Medulla oblongata (tissue), 1 donor: ENCODE measurements at regions not wholly inside any gene's neighbourhood (a gene's known extent, or its start where the extent isn't known, plus 50 kb on each side); places are given as distances from the start of the nearest gene placed in this dataset.

Source experiments
- DNase-seq: peaks from one replicate; pipeline ENCODE4 v3.0.0-alpha.2; 2015; ENCODE audit errors: extremely low spot score

GRCh38 chr3:31377045-31377642 lies 155.6 kb upstream of the STT3B start:
- DNase-seq: no peak

- DNase-seq: no peak
These were observed 154.5 kb upstream of the STT3B start for GRCh38 chr3:31378231-31378630.

- no peak for DNase-seq
These were observed 153.1 kb upstream of the STT3B start for GRCh38 chr3:31379598-31379997.

GRCh38 chr3:31382856-31383255 lies 149.9 kb upstream of the STT3B start:
- no peak for DNase-seq

- DNase-seq: no peak
These were observed 148.6 kb upstream of the STT3B start for GRCh38 chr3:31384117-31384516.

GRCh38 chr3:31389939-31390338 lies 142.8 kb upstream of the STT3B start:
- no peak for DNase-seq

GRCh38 chr3:31390466-31390865 lies 142.3 kb upstream of the STT3B start:
- DNase-seq: no peak

- DNase-seq: no peak
These were observed 141.6 kb upstream of the STT3B start for GRCh38 chr3:31391150-31391549.

GRCh38 chr3:31392568-31392967 lies 140.2 kb upstream of the STT3B start:
- no peak for DNase-seq

GRCh38 chr3:31399271-31399670 lies 133.5 kb upstream of the STT3B start:
- DNase-seq: no peak

- no peak for DNase-seq
These were observed 130.6 kb upstream of the STT3B start for GRCh38 chr3:31402117-31402516.

- DNase-seq: no peak
These were observed 129.5 kb upstream of the STT3B start for GRCh38 chr3:31403197-31403596.

GRCh38 chr3:31404871-31405270 lies 127.9 kb upstream of the STT3B start:
- no peak for DNase-seq

GRCh38 chr3:31405515-31405914 lies 127.2 kb upstream of the STT3B start:
- no peak for DNase-seq

GRCh38 chr3:31406896-31407295 lies 125.8 kb upstream of the STT3B start:
- no peak for DNase-seq

GRCh38 chr3:31407665-31408064 lies 125.1 kb upstream of the STT3B start:
- DNase-seq: no peak

- DNase-seq: no peak
These were observed 124.0 kb upstream of the STT3B start for GRCh38 chr3:31408720-31409119.

GRCh38 chr3:31409389-31409788 lies 123.3 kb upstream of the STT3B start:
- no peak for DNase-seq

- DNase-seq: no peak
These were observed 122.9 kb upstream of the STT3B start for GRCh38 chr3:31409866-31410265.

- no peak for DNase-seq
These were observed 122.3 kb upstream of the STT3B start for GRCh38 chr3:31410411-31410810.

GRCh38 chr3:31412832-31413231 lies 119.9 kb upstream of the STT3B start:
- no peak for DNase-seq

- DNase-seq: no peak
These were observed 119.2 kb upstream of the STT3B start for GRCh38 chr3:31413515-31413914.

- no peak for DNase-seq
These were observed 115.7 kb upstream of the STT3B start for GRCh38 chr3:31416980-31417379.

- no peak for DNase-seq
These were observed 115.2 kb upstream of the STT3B start for GRCh38 chr3:31417486-31417885.
